Ishikawa (cell line): ENCODE measurements at regions not wholly inside any gene's neighbourhood (a gene's known extent, or its start where the extent isn't known, plus 50 kb on each side); places are given as distances from the start of the nearest gene placed in this dataset.

Experiments used
- CEBPB ChIP-seq: IDR thresholded peaks from 2 replicates; pipeline ENCODE4 v1.6.1; 2012
- CREB1 ChIP-seq: IDR thresholded peaks from 2 replicates; pipeline ENCODE4 v1.6.1; 2012; ENCODE audit warnings: low read depth
- EGR1 ChIP-seq: IDR thresholded peaks from 2 replicates; pipeline ENCODE4 v1.6.1; 2012
- EP300 ChIP-seq: IDR thresholded peaks from 2 replicates; pipeline ENCODE4 v1.6.1; 2012; ENCODE audit warnings: borderline replicate concordance
- FOXM1 ChIP-seq: IDR thresholded peaks from 2 replicates; pipeline ENCODE4 v1.6.1; 2012; ENCODE audit warnings: low read depth, borderline replicate concordance
- NFIC ChIP-seq: IDR thresholded peaks from 2 replicates; pipeline ENCODE4 v1.6.1; 2012
- ZBTB7A ChIP-seq: IDR thresholded peaks from 2 replicates; pipeline ENCODE4 v1.6.1; 2012; ENCODE audit warnings: low read depth
- TF ChIP-seq, protein P1 (sequence below): IDR thresholded peaks from 2 replicates; pipeline ENCODE4 v1.6.1; 2012
- TF ChIP-seq, protein P2 (sequence below): IDR thresholded peaks from 2 replicates; pipeline ENCODE4 v1.6.1; 2012; ENCODE audit warnings: low read depth, mild to moderate bottlenecking

DNA sequence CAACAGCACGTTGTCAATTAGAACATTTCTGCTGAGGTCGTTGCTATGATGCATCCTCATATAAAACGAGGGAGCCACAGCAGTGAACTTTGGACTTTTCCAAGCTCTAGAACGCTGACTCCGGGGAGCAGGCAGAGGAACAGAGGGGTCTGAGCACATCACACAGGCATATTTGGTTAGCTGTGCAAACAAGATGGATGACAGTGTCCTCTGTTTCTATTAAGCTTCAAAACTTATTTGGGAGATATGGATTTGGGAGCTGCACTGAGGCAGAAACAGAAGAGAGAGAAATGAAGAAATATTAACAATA lies 278.0 kb upstream of the TBL1XR1 start:
- TF ChIP-seq EP300, result no peak
- no peak for TF ChIP-seq CEBPB
- TF ChIP-seq NFIC, result no peak
- no peak for TF ChIP-seq EGR1
- TF ChIP-seq, protein P1, sequence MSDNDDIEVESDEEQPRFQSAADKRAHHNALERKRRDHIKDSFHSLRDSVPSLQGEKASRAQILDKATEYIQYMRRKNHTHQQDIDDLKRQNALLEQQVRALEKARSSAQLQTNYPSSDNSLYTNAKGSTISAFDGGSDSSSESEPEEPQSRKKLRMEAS, result no peak
- TF ChIP-seq FOXM1, result no peak
- TF ChIP-seq CREB1, result no peak
- TF ChIP-seq, protein P2, sequence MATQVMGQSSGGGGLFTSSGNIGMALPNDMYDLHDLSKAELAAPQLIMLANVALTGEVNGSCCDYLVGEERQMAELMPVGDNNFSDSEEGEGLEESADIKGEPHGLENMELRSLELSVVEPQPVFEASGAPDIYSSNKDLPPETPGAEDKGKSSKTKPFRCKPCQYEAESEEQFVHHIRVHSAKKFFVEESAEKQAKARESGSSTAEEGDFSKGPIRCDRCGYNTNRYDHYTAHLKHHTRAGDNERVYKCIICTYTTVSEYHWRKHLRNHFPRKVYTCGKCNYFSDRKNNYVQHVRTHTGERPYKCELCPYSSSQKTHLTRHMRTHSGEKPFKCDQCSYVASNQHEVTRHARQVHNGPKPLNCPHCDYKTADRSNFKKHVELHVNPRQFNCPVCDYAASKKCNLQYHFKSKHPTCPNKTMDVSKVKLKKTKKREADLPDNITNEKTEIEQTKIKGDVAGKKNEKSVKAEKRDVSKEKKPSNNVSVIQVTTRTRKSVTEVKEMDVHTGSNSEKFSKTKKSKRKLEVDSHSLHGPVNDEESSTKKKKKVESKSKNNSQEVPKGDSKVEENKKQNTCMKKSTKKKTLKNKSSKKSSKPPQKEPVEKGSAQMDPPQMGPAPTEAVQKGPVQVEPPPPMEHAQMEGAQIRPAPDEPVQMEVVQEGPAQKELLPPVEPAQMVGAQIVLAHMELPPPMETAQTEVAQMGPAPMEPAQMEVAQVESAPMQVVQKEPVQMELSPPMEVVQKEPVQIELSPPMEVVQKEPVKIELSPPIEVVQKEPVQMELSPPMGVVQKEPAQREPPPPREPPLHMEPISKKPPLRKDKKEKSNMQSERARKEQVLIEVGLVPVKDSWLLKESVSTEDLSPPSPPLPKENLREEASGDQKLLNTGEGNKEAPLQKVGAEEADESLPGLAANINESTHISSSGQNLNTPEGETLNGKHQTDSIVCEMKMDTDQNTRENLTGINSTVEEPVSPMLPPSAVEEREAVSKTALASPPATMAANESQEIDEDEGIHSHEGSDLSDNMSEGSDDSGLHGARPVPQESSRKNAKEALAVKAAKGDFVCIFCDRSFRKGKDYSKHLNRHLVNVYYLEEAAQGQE, result no peak
- TF ChIP-seq ZBTB7A, result no peak
